G401 (cell line): ENCODE measurements at regions not wholly inside any gene's neighbourhood (a gene's known extent, or its start where the extent isn't known, plus 50 kb on each side); places are given as distances from the start of the nearest gene placed in this dataset.
"Not testable (repeated sequence)": the region's sequence is repeated elsewhere in the genome, so short reads cannot be mapped to it uniquely, and the experiment has no call there.

Experiments
- DNase-seq: peaks from one replicate; pipeline ENCODE4 v3.0.0-alpha.2; 2015; ENCODE audit warnings: low spot score
- in situ Hi-C: cut with HindIII; loops from 2 replicates; pipeline ENCODE4 v1.10.0; 2016; ENCODE audit warnings: low sequenced_read_pairs, mixed read lengths

DNA sequence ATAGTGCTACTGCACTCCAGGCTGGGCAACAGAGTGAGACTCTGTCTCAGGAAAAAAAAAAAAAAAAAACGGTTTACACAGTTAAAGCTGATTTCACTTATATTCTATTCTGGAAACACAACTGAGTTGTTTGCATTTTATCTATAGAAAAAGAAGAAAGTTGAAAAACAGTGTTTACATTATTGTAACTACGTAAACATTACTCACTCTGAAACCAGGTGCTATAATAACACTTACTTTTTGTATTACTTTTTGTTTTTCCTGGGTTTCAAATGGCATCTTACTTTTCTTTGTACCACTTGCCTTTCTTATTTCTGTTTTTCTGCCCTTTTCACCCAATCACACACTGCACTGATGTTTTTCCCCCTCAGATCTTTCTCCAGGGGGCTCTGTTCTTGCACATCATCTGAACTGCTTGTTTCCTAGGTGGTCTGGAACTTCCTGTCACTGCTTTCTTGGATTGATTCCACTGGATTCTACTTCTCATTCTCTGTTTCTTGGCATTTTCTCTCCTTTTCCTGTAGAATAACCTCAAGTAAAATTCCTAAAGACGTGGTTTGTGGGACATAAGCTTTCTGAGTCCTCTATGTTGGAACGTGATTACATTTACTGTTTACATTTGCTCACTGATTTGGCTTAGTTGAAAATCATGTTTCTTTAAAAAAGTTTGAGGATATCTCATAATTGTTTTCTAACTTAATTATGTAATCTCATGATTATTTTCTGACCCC is 142.1 kb downstream of the HS3ST3B1 start:
- no peak for DNase-seq
- in situ Hi-C loops = no loop called here

DNA sequence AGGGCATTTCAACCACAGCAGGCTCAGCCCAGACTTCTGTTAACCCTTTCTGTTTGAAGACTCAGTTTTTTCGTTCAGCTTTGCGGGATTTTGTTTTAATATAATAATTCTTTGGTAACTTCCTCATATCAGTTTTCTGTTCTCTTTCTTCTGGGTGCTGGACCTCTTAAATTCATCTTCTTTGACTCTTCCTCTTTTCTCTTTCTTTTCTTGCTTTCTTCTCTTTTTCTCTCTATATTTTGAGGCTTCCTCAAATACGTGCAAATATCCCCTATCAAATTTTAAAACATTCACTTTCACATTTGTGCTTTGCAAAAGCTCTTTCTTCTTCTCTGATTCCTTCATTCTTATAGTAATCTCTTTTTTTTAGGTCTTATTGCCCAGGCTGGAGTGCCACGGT is 136.3 kb downstream of the HS3ST3B1 start:
- DNase-seq = no peak
- in situ Hi-C loops = no loop called here

DNA sequence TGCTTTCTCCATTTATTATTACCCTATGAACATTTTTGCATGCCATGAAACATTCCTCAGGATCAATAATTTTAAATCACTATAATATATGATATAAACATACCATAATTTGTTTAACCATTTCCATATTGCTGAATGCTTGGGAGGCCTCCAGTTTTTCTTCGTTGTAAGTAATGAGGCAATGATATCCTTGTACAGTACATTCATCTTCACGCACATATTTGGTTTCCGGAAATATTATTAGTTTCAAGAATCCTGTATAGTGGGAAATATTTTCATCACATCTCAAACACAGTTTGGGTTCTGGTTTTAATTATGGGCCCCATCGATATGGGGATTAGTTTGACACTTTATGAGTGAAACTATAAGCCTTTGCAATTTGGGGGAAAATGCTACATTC is 135.4 kb downstream of the HS3ST3B1 start:
- in situ Hi-C loops = no loop called here
- DNase-seq = no peak

GRCh38 chr17:14434506-14434905 is 133.6 kb downstream of the HS3ST3B1 start:
- in situ Hi-C loops = no loop called here
- no peak for DNase-seq

DNA sequence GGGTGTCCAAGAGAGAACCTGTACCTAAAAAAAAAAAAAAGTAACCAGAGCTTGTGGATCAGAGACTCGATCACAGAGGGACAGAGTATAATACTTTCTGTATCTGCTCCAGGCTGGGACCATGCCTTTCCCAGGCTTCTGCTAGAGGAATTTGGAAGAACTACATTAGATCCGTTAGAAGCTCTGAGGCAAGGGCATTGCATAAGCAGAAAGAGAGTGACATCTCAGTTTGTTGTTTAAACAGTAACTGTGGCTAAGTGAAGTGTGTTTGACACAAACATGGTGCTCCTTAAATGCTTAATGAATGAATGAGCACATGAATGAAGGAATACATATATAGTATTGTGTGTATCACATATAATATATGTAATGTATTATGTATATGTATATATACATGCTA is 131.2 kb downstream of the HS3ST3B1 start:
- no peak for DNase-seq
- in situ Hi-C loops = no loop called here

- no peak for DNase-seq
- in situ Hi-C loops = no loop called here
Measured at GRCh38 chr17:14429084-14429483, 128.2 kb downstream of the HS3ST3B1 start.

- DNase-seq = no peak
- in situ Hi-C loops = no loop called here
Measured at GRCh38 chr17:14428648-14429029, 127.8 kb downstream of the HS3ST3B1 start.

DNA sequence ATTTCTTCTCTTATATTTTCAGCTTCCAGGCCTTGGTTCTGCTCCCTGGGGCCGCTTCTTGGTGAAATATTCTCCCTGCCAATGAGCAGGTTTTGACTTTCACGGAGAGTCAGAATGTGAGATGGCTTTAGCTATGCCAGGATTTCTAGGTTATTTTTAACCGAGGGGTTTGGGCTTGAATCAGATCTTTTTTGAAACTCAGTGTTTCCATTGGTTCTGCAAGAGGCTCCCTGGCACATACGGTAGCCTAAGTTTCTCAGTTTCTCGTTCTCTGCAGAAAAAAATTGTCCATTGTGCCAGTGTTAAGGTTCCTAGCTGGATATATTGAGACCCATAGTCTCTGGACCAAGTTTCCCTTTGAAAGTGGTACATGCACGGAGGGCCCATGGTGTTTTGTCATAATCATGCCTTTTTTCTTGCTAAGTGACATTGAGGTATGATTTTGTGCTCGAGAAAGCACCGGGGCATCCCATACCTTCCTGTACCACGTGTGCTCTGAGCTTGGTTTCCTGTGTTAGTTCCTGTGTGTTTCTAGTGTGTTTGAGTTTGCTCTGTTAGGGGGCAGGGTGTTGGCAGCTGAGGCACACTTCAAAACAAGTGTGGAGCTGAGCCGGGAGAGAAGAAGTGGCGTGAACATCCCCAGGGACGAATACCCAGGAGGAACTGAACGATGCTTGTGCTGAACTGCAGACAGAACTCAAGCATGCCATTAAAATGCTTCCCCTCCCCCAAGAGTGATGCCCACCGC is 127.2 kb downstream of the HS3ST3B1 start:
- no peak for DNase-seq
- in situ Hi-C loops = no loop called here

DNA sequence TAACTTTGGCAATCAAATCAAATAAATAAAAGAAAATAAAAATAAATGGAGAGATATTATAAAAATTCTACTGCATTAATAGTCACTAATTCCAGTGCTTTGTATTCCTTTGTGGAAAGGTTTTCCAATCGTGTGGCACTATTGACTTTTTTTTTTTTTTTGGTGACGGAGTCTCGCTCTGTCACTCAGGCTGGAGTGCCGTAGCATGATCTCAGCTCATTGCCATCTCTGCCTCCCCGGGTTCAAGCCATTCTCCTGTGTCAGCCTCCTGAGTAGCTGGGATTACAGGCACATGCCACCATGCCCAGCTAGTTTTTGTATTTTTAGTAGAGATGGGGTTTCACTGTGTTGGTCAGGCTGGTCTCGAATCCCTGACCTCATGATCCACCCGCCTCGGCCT is 122.3 kb downstream of the HS3ST3B1 start:
- DNase-seq, in situ Hi-C loops: not testable (repeated sequence)

DNA sequence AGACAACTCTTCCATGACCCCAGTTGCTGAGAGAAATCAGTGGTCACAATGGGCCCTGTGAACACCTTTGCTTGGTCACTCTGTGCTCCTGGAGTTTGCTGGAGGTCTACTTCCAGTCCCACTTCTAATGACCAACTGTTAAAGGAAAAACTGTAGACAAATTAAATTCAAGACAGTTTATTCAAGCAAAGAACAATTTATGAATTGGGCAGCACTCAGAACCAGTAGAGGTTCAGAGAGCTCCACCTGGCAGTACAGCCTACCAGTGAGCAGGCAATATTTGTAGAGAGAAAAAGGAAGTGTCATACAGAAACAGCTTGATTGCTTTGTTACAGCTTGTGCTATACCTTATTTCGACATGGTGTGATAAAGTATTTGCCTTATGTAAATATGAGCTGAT is 116.5 kb downstream of the HS3ST3B1 start:
- in situ Hi-C loops = no loop called here
- no peak for DNase-seq

GRCh38 chr17:14409292-14409691 is 108.4 kb downstream of the HS3ST3B1 start:
- in situ Hi-C loops = no loop called here
- no peak for DNase-seq

DNA sequence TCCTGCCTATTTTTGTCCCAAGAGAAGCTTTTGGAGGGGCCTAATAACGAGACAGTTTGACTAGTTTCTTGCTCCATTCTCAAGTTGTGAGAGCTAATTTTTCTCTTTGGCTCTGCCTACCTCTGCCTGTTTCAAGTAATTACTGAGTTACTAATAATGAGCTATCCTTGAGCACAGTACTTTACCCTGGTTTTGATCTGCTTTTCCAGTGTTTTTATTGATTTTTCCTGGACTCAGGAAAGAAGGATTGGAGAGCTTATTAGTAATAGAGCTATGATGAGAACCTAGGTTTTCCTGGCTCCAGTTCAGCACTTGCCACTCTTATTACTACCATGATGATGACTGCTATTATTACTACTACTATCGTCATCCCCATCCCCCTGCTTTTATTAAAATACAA is 106.7 kb downstream of the HS3ST3B1 start:
- DNase-seq = no peak
- in situ Hi-C loops = no loop called here

- in situ Hi-C loops = no loop called here
- DNase-seq = no peak
Measured at GRCh38 chr17:14405189-14405588, 104.3 kb downstream of the HS3ST3B1 start.
